ENCODE measurements at regions not wholly inside any gene's neighbourhood (a gene's known extent, or its start where the extent isn't known, plus 50 kb on each side); places are given as distances from the start of the nearest gene placed in this dataset.

DNA sequence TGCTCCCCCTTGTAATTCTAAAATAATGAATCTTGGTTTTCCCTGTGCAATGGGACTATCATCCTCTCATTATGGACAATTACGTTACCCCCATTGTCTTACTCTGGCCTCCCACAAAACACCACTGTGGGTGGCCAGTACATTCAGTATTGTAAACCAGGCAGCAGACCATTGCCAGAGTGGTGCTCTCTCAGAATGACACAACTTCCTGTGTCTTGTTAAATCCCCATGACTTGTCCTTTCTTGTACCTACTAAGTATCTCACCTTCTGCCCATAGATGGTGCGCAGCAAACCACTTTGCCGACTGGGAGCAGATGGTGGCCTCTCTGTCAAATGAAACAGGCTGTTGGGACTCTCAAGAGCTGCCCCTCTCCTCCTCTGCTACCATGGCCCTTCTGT is 287.1 kb upstream of the RAG2 start:
- H3K4me3 ChIP-seq (replicated peaks; ENCODE audit: insufficient read depth, low read length): no peak overlapping the region
- H3K27me3 ChIP-seq (ENCODE audit: insufficient read depth, poor library complexity, severe bottlenecking): no peaks in the 10 kb centered on the region
- DNase-seq (ENCODE audit: low read depth in 1 of 2, low spot score in 1 of 2): no peak
- TF ChIP-seq SPI1 (IDR thresholded peaks at IDR 0.05; ENCODE audit: borderline replicate concordance, low read depth): no peak
- H3K27ac ChIP-seq (replicated peaks): no peak overlapping the region

GRCh38 chr11:36878737-36879136 is 280.7 kb upstream of the RAG2 start:
- no peak overlapping the region for H3K27ac ChIP-seq (replicated peaks)
- H3K4me3 ChIP-seq (replicated peaks; ENCODE audit: insufficient read depth, low read length): no peak overlapping the region
- TF ChIP-seq GABPA (IDR thresholded peaks at IDR 0.05; ENCODE audit: low read depth) (no peak), CTCF (IDR thresholded peaks at IDR 0.05; ENCODE audit: insufficient read depth, low read length) (no peak), REST (IDR thresholded peaks at IDR 0.05; ENCODE audit: insufficient replicate concordance, low read depth) (no peak), POLR2AphosphoS5 (IDR thresholded peaks at IDR 0.05; ENCODE audit: low read depth) (no peak), SPI1 (IDR thresholded peaks at IDR 0.05; ENCODE audit: borderline replicate concordance, low read depth) (no peak)
- no peak for DNase-seq (ENCODE audit: low read depth in 1 of 2, low spot score in 1 of 2)
- no peaks in the 10 kb centered on the region for H3K27me3 ChIP-seq (ENCODE audit: insufficient read depth, poor library complexity, severe bottlenecking)

DNA sequence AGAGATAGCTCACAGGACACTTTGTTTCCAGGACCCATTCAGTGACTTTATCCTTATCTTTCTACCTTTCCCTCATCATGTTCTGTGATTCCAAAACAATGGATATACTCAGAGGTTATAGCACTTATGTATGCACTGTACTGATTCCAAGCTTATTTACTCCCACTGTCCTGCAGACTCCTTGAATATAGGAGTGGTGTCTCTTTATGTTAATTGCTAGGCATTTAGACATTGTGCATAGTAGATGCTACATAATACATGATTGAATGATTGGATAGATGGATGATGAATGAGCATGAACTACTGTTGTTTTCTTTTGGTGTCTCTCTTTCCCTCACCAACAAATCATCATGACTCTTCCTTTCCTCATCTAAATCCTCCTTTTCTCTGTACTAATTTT is 279.1 kb upstream of the RAG2 start:
- Histone ChIP-seq H3K27me3 (ENCODE audit: insufficient read depth, poor library complexity, severe bottlenecking) (no peaks in the 10 kb centered on the region), H3K27ac (replicated peaks) (no peak overlapping the region), H3K4me3 (replicated peaks; ENCODE audit: insufficient read depth, low read length) (no peak overlapping the region)
- DNase-seq (ENCODE audit: low read depth in 1 of 2, low spot score in 1 of 2): no peak
- no peak for TF ChIP-seq GABPA (IDR thresholded peaks at IDR 0.05; ENCODE audit: low read depth)
- no peak for TF ChIP-seq POLR2AphosphoS5 (IDR thresholded peaks at IDR 0.05; ENCODE audit: low read depth)
- TF ChIP-seq CTCF (IDR thresholded peaks at IDR 0.05; ENCODE audit: insufficient read depth, low read length): no peak
- no peak for TF ChIP-seq SPI1 (IDR thresholded peaks at IDR 0.05; ENCODE audit: borderline replicate concordance, low read depth)
- TF ChIP-seq REST (IDR thresholded peaks at IDR 0.05; ENCODE audit: insufficient replicate concordance, low read depth): no peak

DNA sequence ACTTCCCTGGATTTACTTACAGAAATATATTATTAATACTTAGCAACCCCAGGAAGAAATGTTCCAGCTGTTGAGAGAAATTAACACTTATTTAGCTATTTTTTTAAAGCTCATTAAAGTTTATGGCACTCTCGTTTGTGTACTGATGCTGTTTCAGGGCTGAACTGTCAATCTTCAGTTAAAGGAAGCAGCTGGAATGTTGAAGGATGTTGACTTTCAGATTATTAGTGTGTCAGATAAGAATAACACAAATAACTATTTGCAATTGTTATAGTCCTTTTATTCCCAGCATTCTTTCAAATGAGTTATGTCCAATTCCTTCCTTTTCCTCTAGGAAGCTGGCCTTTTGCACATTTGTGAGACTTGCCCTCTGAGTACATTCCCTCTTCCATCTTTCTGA is 278.2 kb upstream of the RAG2 start:
- Histone ChIP-seq H3K4me3 (replicated peaks; ENCODE audit: insufficient read depth, low read length) (no peak overlapping the region), H3K27ac (replicated peaks) (no peak overlapping the region), H3K27me3 (ENCODE audit: insufficient read depth, poor library complexity, severe bottlenecking) (no peaks in the 10 kb centered on the region)
- TF ChIP-seq REST (IDR thresholded peaks at IDR 0.05; ENCODE audit: insufficient replicate concordance, low read depth): no peak
- no peak for TF ChIP-seq GABPA (IDR thresholded peaks at IDR 0.05; ENCODE audit: low read depth)
- TF ChIP-seq CTCF (IDR thresholded peaks at IDR 0.05; ENCODE audit: insufficient read depth, low read length): no peak
- TF ChIP-seq SPI1 (IDR thresholded peaks at IDR 0.05; ENCODE audit: borderline replicate concordance, low read depth): no peak
- no peak for TF ChIP-seq POLR2AphosphoS5 (IDR thresholded peaks at IDR 0.05; ENCODE audit: low read depth)
- DNase-seq (ENCODE audit: low read depth in 1 of 2, low spot score in 1 of 2): no peak

Data from HL-60 (cell line).